IPS-18a (cell line): ENCODE measurements at regions not wholly inside any gene's neighbourhood (a gene's known extent, or its start where the extent isn't known, plus 50 kb on each side); places are given as distances from the start of the nearest gene placed in this dataset.

Experiments used
- H3K27ac ChIP-seq: one replicate; pipeline ENCODE4 v1.5.1; 2013; ENCODE audit warnings: low read length
- H3K27me3 ChIP-seq: one replicate; pipeline ENCODE4 v1.6.1; 2013; ENCODE audit warnings: mild to moderate bottlenecking, low read length; ENCODE audit not compliant: control insufficient read depth, insufficient read depth
- H3K36me3 ChIP-seq: one replicate; pipeline ENCODE4 v1.6.1; 2013; ENCODE audit warnings: low read depth, low read length; ENCODE audit not compliant: control insufficient read depth
- H3K4me1 ChIP-seq: one replicate; pipeline ENCODE4 v1.6.1; 2013; ENCODE audit warnings: low read depth, low read length; ENCODE audit not compliant: control insufficient read depth
- H3K4me3 ChIP-seq: one replicate; pipeline ENCODE4 v1.5.1; 2013; ENCODE audit warnings: low read length
- H3K9ac ChIP-seq: one replicate; pipeline ENCODE4 v1.6.1; 2013; ENCODE audit warnings: mild to moderate bottlenecking, low read length, moderate library complexity
- H3K9me3 ChIP-seq: one replicate; pipeline ENCODE4 v1.6.1; 2013; ENCODE audit warnings: low read depth, low read length; ENCODE audit not compliant: control insufficient read depth

- no peak overlapping the region for H3K4me3 ChIP-seq
- H3K9me3 ChIP-seq: no peaks in the 10 kb centered on the region
- H3K27ac ChIP-seq: no peak overlapping the region
- no peaks in the 10 kb centered on the region for H3K27me3 ChIP-seq
- H3K9ac ChIP-seq: no peak overlapping the region
- no peaks in the 10 kb centered on the region for H3K36me3 ChIP-seq
- H3K4me1 ChIP-seq: peaks cover 7% of the 10 kb centered on the region
Observed at GRCh38 chr7:14962778-14963177, 60.2 kb upstream of the DGKB start.

GRCh38 chr7:14960721-14961120, 58.2 kb upstream of the DGKB start:
- no peak overlapping the region for H3K9ac ChIP-seq
- H3K36me3 ChIP-seq: no peaks in the 10 kb centered on the region
- no peak overlapping the region for H3K4me3 ChIP-seq
- H3K9me3 ChIP-seq: no peaks in the 10 kb centered on the region
- H3K4me1 ChIP-seq: peaks cover 13% of the 10 kb centered on the region
- H3K27me3 ChIP-seq: no peaks in the 10 kb centered on the region
- no peak overlapping the region for H3K27ac ChIP-seq

DNA sequence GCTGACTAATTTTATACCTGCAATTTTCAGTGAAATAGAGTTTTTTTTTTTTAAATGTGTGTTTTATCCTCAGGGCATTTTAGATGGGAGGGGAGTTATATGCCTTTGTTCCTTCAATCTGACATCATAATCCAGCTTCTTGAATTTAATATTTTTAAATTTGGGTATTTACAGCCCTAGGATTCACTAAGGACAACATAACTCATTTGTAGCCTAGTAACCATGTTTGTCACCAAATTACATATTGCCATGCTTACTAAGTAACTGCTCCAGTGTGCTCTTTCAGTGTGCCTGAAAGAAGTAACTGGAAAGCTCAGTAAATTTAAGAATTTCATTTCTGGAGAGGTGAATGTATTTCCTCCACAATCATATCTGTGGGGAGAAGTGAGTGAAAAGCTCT, 56.8 kb upstream of the DGKB start:
- Histone ChIP-seq H3K9me3 (no peaks in the 10 kb centered on the region), H3K4me1 (peaks cover 15% of the 10 kb centered on the region), H3K36me3 (no peaks in the 10 kb centered on the region), H3K27me3 (no peaks in the 10 kb centered on the region), H3K9ac (no peak overlapping the region), H3K4me3 (no peak overlapping the region), H3K27ac (no peak overlapping the region)

DNA sequence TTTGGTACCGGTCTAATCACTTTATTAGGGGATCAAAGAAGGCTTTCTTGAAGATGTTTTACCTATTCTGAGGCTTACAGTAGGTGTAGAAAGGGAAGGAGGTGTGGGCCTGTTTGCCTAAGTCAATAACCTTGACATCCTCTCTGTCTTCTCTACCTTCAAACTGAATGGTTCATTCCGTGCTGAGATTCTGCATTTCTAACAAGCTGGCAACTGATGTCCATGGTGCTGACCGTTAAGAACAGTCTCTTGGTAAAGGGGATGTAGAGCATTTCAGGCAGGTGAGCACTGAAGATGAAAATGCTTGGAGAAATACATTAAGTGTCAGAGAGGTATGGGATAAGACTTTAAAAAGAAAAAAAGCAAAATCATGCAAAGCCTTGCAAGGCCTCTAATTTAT, 51.5 kb upstream of the DGKB start:
- H3K27ac ChIP-seq: no peak overlapping the region
- H3K9me3 ChIP-seq: no peaks in the 10 kb centered on the region
- H3K4me1 ChIP-seq: peaks cover 23% of the 10 kb centered on the region
- H3K27me3 ChIP-seq: no peaks in the 10 kb centered on the region
- H3K36me3 ChIP-seq: no peaks in the 10 kb centered on the region
- H3K4me3 ChIP-seq: no peak overlapping the region
- no peak overlapping the region for H3K9ac ChIP-seq
